Lower lobe of right lung (tissue), 2 donors: ENCODE measurements at regions not wholly inside any gene's neighbourhood (a gene's known extent, or its start where the extent isn't known, plus 50 kb on each side); places are given as distances from the start of the nearest gene placed in this dataset.

ENCODE experiments used
- ATAC-seq, 2 donors: fragments of 200-7000 bp; cut with Tn5 transposase; one replicate each; pipeline ENCODE4 v1.9.1; 2020 to 2022; ENCODE audit warnings: mild to moderate bottlenecking in 2 of 2, moderate library complexity in 2 of 2
- DNase-seq: peaks from one replicate; pipeline ENCODE4 v3.0.0-alpha.2; 2020
- H3K27ac ChIP-seq: fragments of 200-600 bp; one replicate; pipeline ENCODE4 v1.8.0; 2022
- H3K27me3 ChIP-seq: fragments of 200-600 bp; one replicate; pipeline ENCODE4 v1.8.0; 2022; ENCODE audit warnings: low read depth
- H3K36me3 ChIP-seq: fragments of 200-600 bp; one replicate; pipeline ENCODE4 v1.8.0; 2022; ENCODE audit warnings: mild to moderate bottlenecking
- H3K4me1 ChIP-seq: fragments of 200-600 bp; one replicate; pipeline ENCODE4 v1.8.0; 2022
- H3K4me3 ChIP-seq: fragments of 200-600 bp; one replicate; pipeline ENCODE4 v1.8.0; 2022; ENCODE audit warnings: mild to moderate bottlenecking
- H3K9me3 ChIP-seq: fragments of 200-600 bp; one replicate; pipeline ENCODE4 v1.8.0; 2022
- CTCF ChIP-seq: fragments of 200-600 bp; IDR thresholded peaks from one replicate; pipeline ENCODE4 v1.8.0; 2022; ENCODE audit warnings: antibody characterized with exemption, mild to moderate bottlenecking
- intact Hi-C: fragments of 100-400 bp; cut with DNase I; formaldehyde crosslinking; loops from one replicate; pipeline ENCODE4 v1.11.0; 2022
- donor health status: DM: no; HTN: yes; CAD: no; lungs with severe emphysema.

- Histone ChIP-seq H3K4me1 (no peaks in the 10 kb centered on the region), H3K9me3 (no peaks in the 10 kb centered on the region), H3K27ac (no peak overlapping the region), H3K36me3 (no peaks in the 10 kb centered on the region), H3K4me3 (no peak overlapping the region), H3K27me3 (no peaks in the 10 kb centered on the region)
- no peak for TF ChIP-seq CTCF
- intact Hi-C loops, result no loop called here
- DNase-seq (no peak), ATAC-seq (no peak)
Observed at GRCh38 chr10:78591066-78591465, 477.7 kb upstream of the ZMIZ1 start.

GRCh38 chr10:78594559-78595268 lies 474.1 kb upstream of the ZMIZ1 start:
- TF ChIP-seq CTCF, result no peak
- intact Hi-C loops, result no loop called here
- DNase-seq (no peak), ATAC-seq (no peak)
- Histone ChIP-seq H3K4me1 (no peaks in the 10 kb centered on the region), H3K27me3 (no peaks in the 10 kb centered on the region), H3K4me3 (no peak overlapping the region), H3K27ac (no peak overlapping the region), H3K36me3 (no peaks in the 10 kb centered on the region), H3K9me3 (no peaks in the 10 kb centered on the region)

- TF ChIP-seq CTCF, result no peak
- H3K9me3 ChIP-seq, result no peaks in the 10 kb centered on the region
- H3K36me3 ChIP-seq, result no peaks in the 10 kb centered on the region
- no peak overlapping the region for H3K27ac ChIP-seq
- DNase-seq, result no peak
- no peaks in the 10 kb centered on the region for H3K27me3 ChIP-seq
- H3K4me1 ChIP-seq, result no peaks in the 10 kb centered on the region
- ATAC-seq, result no peak
- intact Hi-C loops, result no loop called here
- no peak overlapping the region for H3K4me3 ChIP-seq
Observed at GRCh38 chr10:78595269-78595619, 473.5 kb upstream of the ZMIZ1 start.

GRCh38 chr10:78596556-78596955 lies 472.2 kb upstream of the ZMIZ1 start:
- DNase-seq, result no peak
- intact Hi-C loops, result no loop called here
- H3K36me3 ChIP-seq, result no peaks in the 10 kb centered on the region
- H3K4me1 ChIP-seq, result no peaks in the 10 kb centered on the region
- H3K27ac ChIP-seq, result no peak overlapping the region
- ATAC-seq, result no peak
- no peak overlapping the region for H3K4me3 ChIP-seq
- no peak for TF ChIP-seq CTCF
- no peaks in the 10 kb centered on the region for H3K9me3 ChIP-seq
- no peaks in the 10 kb centered on the region for H3K27me3 ChIP-seq

GRCh38 chr10:78597796-78598555 lies 470.8 kb upstream of the ZMIZ1 start:
- Histone ChIP-seq H3K27ac (no peak overlapping the region), H3K9me3 (no peaks in the 10 kb centered on the region), H3K4me3 (no peak overlapping the region), H3K27me3 (no peaks in the 10 kb centered on the region), H3K36me3 (no peaks in the 10 kb centered on the region), H3K4me1 (no peaks in the 10 kb centered on the region)
- TF ChIP-seq CTCF, result no peak
- ATAC-seq, result no peak
- DNase-seq, result no peak
- intact Hi-C loops, result no loop called here
